HepG2 (cell line): ENCODE measurements at regions not wholly inside any gene's neighbourhood (a gene's known extent, or its start where the extent isn't known, plus 50 kb on each side); places are given as distances from the start of the nearest gene placed in this dataset.

Experiments
- ATAC-seq: fragments of 200-7000 bp; cut with Tn5 transposase; 3 replicates; pipeline ENCODE4 v1.9.1; 2020; ENCODE audit warnings: mild to moderate bottlenecking, moderate library complexity
- BruUV-seq: library from RNA; stranded (reverse); fragments of 400-500 nt; replicated peaks from 2 replicates; lab custom pipeline; 2021; lab: Mats Ljungman, UMichigan
- CTCF ChIA-PET: fragments of 300-600 bp; formaldehyde crosslinking; extraction: SDS; loops from one replicate; lab custom pipeline; 2021; ENCODE audit warnings: low total read pairs, inconsistent platforms, low intra/inter-chr PET ratio; lab: Yijun Ruan, JAX
- POLR2A ChIA-PET: fragments of 350-600 bp; sonication (Branson Sonifier 250); formaldehyde crosslinking; loops from one replicate; lab custom pipeline; 2020; ENCODE audit warnings: antibody characterized with exemption, inconsistent platforms; lab: Yijun Ruan, JAX
- DNase-seq: peaks from one replicate; pipeline ENCODE4 v3.0.0-alpha.2; 2015; ENCODE audit warnings: low spot score
- FAIRE-seq: peaks from 3 replicates; lab custom pipeline; 2011; peaks lifted over from hg19 to GRCh38; lab: Jason Lieb, UNC
- H2AFZ ChIP-seq: one replicate; pipeline ENCODE4 v1.6.1; 2011; ENCODE audit warnings: low read length, inconsistent platforms
- H3K27ac ChIP-seq: fragments of 300-600 bp; 3 replicates; pipeline ENCODE4 v1.8.0; 2011; ENCODE audit warnings: mixed run types, mild to moderate bottlenecking, mixed read lengths, low read length, inconsistent platforms; ENCODE audit not compliant: insufficient read depth; ENCODE audit errors: extremely low read length
- H3K27me3 ChIP-seq, 2 experiments: fragments of 200-600 bp in 1 of 2; 2 replicates in 1 of 2; 3 replicates in 1 of 2; pipeline versions ENCODE4 v1.6.0 to v1.8.0; 2011; ENCODE audit warnings: low read length in 2 of 2, mild to moderate bottlenecking in 2 of 2, moderate library complexity in 2 of 2, inconsistent platforms in 1 of 2; ENCODE audit not compliant: insufficient read depth in 2 of 2, control insufficient read depth in 1 of 2
- H3K36me3 ChIP-seq, 2 experiments: fragments of 200-600 bp in 1 of 2; replicated peaks in 1 of 2; 2 replicates in 1 of 2; 3 replicates in 1 of 2; pipeline versions ENCODE4 v1.5.1 to v1.8.0; 2011; ENCODE audit warnings: low read length in 2 of 2, inconsistent platforms in 1 of 2; ENCODE audit not compliant: insufficient read depth in 2 of 2, control insufficient read depth in 1 of 2
- H3K4me1 ChIP-seq: 2 replicates; pipeline ENCODE4 v1.5.1; 2012; ENCODE audit warnings: low read length, inconsistent platforms; ENCODE audit not compliant: insufficient read depth
- H3K4me2 ChIP-seq: 2 replicates; pipeline ENCODE4 v1.6.0; 2011; ENCODE audit warnings: low read depth, low read length, inconsistent platforms
- H3K4me3 ChIP-seq, 3 experiments: fragments of 200-600 bp in 1 of 3; sonication (generic), shearing (Covaris generic) in 1 of 3; replicated peaks in 1 of 3; 2 replicates each; pipeline ENCODE4 v1.5.1; 2011 to 2016; ENCODE audit warnings: low read length in 3 of 3, inconsistent platforms in 2 of 3, low read depth in 2 of 3, mild to moderate bottlenecking in 2 of 3, control low read depth in 1 of 3, mixed read lengths in 1 of 3; ENCODE audit not compliant: insufficient read depth in 1 of 3
- H3K79me2 ChIP-seq: one replicate; pipeline ENCODE4 v1.6.1; 2011; ENCODE audit warnings: low read length, inconsistent platforms; ENCODE audit not compliant: insufficient read depth
- H3K9ac ChIP-seq: 2 replicates; pipeline ENCODE4 v1.6.0; 2011; ENCODE audit warnings: mild to moderate bottlenecking, low read depth, low read length, inconsistent platforms; ENCODE audit not compliant: insufficient read depth
- H3K9me3 ChIP-seq: 2 replicates; pipeline ENCODE4 v1.5.1; 2012; ENCODE audit warnings: mild to moderate bottlenecking, low read length
- H4K20me1 ChIP-seq: 2 replicates; pipeline ENCODE4 v1.6.0; 2011; ENCODE audit warnings: inconsistent platforms, mild to moderate bottlenecking, low read length, moderate library complexity; ENCODE audit not compliant: insufficient read depth
- AGO2 ChIP-seq: fragments of 200-400 bp; formaldehyde crosslinking; optimal IDR thresholded peaks from 2 replicates; pipeline ENCODE3; 2017; ENCODE audit warnings: mild to moderate bottlenecking, low read depth, low read length, moderate library complexity
- ASH2L ChIP-seq: fragments of 300-600, 200-600 bp; sonication (generic); IDR thresholded peaks from 2 replicates; pipeline ENCODE4 v1.7.0; 2017; ENCODE audit warnings: low read depth, mild to moderate bottlenecking, moderate library complexity, mixed read lengths, low read length; ENCODE audit not compliant: insufficient read length
- ATF3 ChIP-seq: sonication (generic); formaldehyde crosslinking; IDR thresholded peaks from 2 replicates; pipeline ENCODE4 v1.4.0; 2020; ENCODE audit warnings: missing genetic modification reagents
- ETV5 ChIP-seq: IDR thresholded peaks from 2 replicates; pipeline ENCODE4 v1.6.1; 2018; ENCODE audit warnings: missing biosample characterization, missing genetic modification reagents, inconsistent platforms, borderline replicate concordance
- GTF3A ChIP-seq: sonication (generic); formaldehyde crosslinking; conservative IDR thresholded peaks from 2 replicates; pipeline ENCODE4 v1.4.0; 2020; ENCODE audit warnings: mild to moderate bottlenecking, missing genetic modification reagents
- GZF1 ChIP-seq: sonication (generic); formaldehyde crosslinking; IDR thresholded peaks from 2 replicates; pipeline ENCODE4 v1.5.1; 2020; ENCODE audit warnings: mild to moderate bottlenecking, missing genetic modification reagents
- HHEX ChIP-seq: IDR thresholded peaks from 2 replicates; pipeline ENCODE4 v1.6.1; 2016; ENCODE audit warnings: control low read depth
- KLF13 ChIP-seq: sonication (generic); formaldehyde crosslinking; IDR thresholded peaks from 2 replicates; pipeline ENCODE4 v1.4.0; 2020; ENCODE audit warnings: mild to moderate bottlenecking, missing genetic modification reagents
- MLXIP ChIP-seq: sonication (generic); formaldehyde crosslinking; IDR thresholded peaks from 2 replicates; pipeline ENCODE4 v1.9.0; 2021; ENCODE audit warnings: missing genetic modification reagents, borderline replicate concordance
- MTA1 ChIP-seq: sonication (generic); formaldehyde crosslinking; IDR thresholded peaks from 2 replicates; pipeline ENCODE4 v1.4.0; 2020; ENCODE audit warnings: missing genetic modification reagents, mild to moderate bottlenecking, borderline replicate concordance
- NFE2L2 ChIP-seq: fragments of 150-350 bp; IDR thresholded peaks from 2 replicates; pipeline ENCODE4 v1.6.1; 2014; ENCODE audit warnings: low read length
- RORA ChIP-seq: sonication (generic); formaldehyde crosslinking; IDR thresholded peaks from 2 replicates; pipeline ENCODE4 v1.5.0; 2020; ENCODE audit warnings: mild to moderate bottlenecking, missing genetic modification reagents, moderate library complexity
- SIX4 ChIP-seq: sonication (generic); formaldehyde crosslinking; IDR thresholded peaks from 2 replicates; pipeline ENCODE4 v1.4.0; 2020; ENCODE audit warnings: missing genetic modification reagents
- SOX6 ChIP-seq, 2 experiments: fragments of 450-650 bp in 1 of 2; sonication (generic) in 1 of 2; formaldehyde crosslinking in 1 of 2; IDR thresholded peaks; 2 replicates each; pipeline versions ENCODE4 v1.4.0 to v1.6.1; 2017 to 2020; ENCODE audit warnings: antibody characterized with exemption in 1 of 2, mild to moderate bottlenecking in 1 of 2, missing genetic modification reagents in 1 of 2
- TBL1XR1 ChIP-seq: fragments of 150-350 bp; IDR thresholded peaks from 2 replicates; pipeline ENCODE4 v1.6.1; 2014; ENCODE audit warnings: borderline replicate concordance, low read length; ENCODE audit not compliant: partially characterized antibody
- TCF7L2 ChIP-seq: IDR thresholded peaks from 2 replicates; pipeline ENCODE4 v1.6.1; 2011; ENCODE audit warnings: mild to moderate bottlenecking, low read depth, low read length, moderate library complexity
- TP53 ChIP-seq: sonication (generic); formaldehyde crosslinking; conservative IDR thresholded peaks from 2 replicates; pipeline ENCODE4 v1.4.0; 2020; ENCODE audit warnings: missing genetic modification reagents
- ZBTB20 ChIP-seq: sonication (generic); formaldehyde crosslinking; IDR thresholded peaks from 2 replicates; pipeline ENCODE4 v1.8.1; 2023; ENCODE audit warnings: missing genetic modification reagents, low read depth, mild to moderate bottlenecking, borderline replicate concordance
- ZNF12 ChIP-seq: sonication (generic); formaldehyde crosslinking; IDR thresholded peaks from 2 replicates; pipeline ENCODE4 v1.5.0; 2020; ENCODE audit warnings: missing genetic modification reagents
- ZNF337 ChIP-seq: sonication (generic); formaldehyde crosslinking; IDR thresholded peaks from 2 replicates; pipeline ENCODE4 v1.5.1; 2020; ENCODE audit warnings: missing genetic modification reagents, low read depth, mild to moderate bottlenecking, borderline replicate concordance
- ZNF607 ChIP-seq: sonication (generic); formaldehyde crosslinking; IDR thresholded peaks from 2 replicates; pipeline ENCODE4 v1.5.1; 2020; ENCODE audit warnings: missing genetic modification reagents, mild to moderate bottlenecking, borderline replicate concordance
- ZNF615 ChIP-seq: sonication (generic); formaldehyde crosslinking; IDR thresholded peaks from 2 replicates; pipeline ENCODE4 v1.5.0; 2020; ENCODE audit warnings: mild to moderate bottlenecking, missing genetic modification reagents, borderline replicate concordance
- ZZZ3 ChIP-seq: sonication (generic); formaldehyde crosslinking; IDR thresholded peaks from 2 replicates; pipeline ENCODE4 v1.4.0; 2020; ENCODE audit warnings: missing genetic modification reagents, mild to moderate bottlenecking, borderline replicate concordance
- WGBS: methylation state at CpG from one replicate; pipeline ENCODE4 v1.1.6; 2017; ENCODE audit warnings: low lambda C conversion rate; 5-methylcytosine and 5-hydroxymethylcytosine counted together
- in situ Hi-C: cut with HindIII; loops from 2 replicates; pipeline ENCODE4 v1.10.0; 2017; ENCODE audit warnings: low pct_unique_long_range_greater_than_20kb; ENCODE audit not compliant: extremely low pct_ligation_motif_present
- intact Hi-C: fragments of 100-400 bp; cut with micrococcal nuclease; formaldehyde crosslinking; loops from one replicate; pipeline ENCODE4 v1.10.0; 2022; ENCODE audit not compliant: unreplicated experiment

GRCh38 chr2:11029136-11029535 is 117.4 kb downstream of the KCNF1 start (continued):
- TF ChIP-seq MLXIP (CRISPR knock-in tag): no peak
- no peak for TF ChIP-seq TCF7L2
- TF ChIP-seq GZF1: no peak
- TF ChIP-seq ZNF337 (CRISPR knock-in tag): no peak

- DNase-seq (no peak), ATAC-seq (no peak), FAIRE-seq (no peak)
- ChIA-PET CTCF (no interaction called here), POLR2A (no interaction called here)
- Histone ChIP-seq H3K4me2 (no peak overlapping the region), H3K79me2 (no peaks in the 10 kb centered on the region), H3K9me3 (0 out of 2 replicates have a peak, but pooled peaks cover 3% of the 10 kb centered on the region), H2AFZ (no peak overlapping the region), H3K36me3 (no peaks in the 10 kb centered on the region), H3K27ac (no peak overlapping the region), H3K4me3 (no peak overlapping the region), H3K9ac (no peak overlapping the region), H3K27me3 (peaks cover 5 to 20% of the 10 kb centered on the region in 2 experiments; a peak in 3 of 5 replicates), H4K20me1 (peaks cover 2% of the 10 kb centered on the region; the same call in 1 of the 2 replicates), H3K4me1 (no peaks in the 10 kb centered on the region)
- intact Hi-C loops (no loop called here), in situ Hi-C loops (no loop called here)
- WGBS: 56% methylated on average over 7 of the region's 7 CpGs
- no TSS peak for BruUV-seq
- TF ChIP-seq GTF3A (CRISPR knock-in tag): no peak
- no peak for TF ChIP-seq SIX4
- no peak for TF ChIP-seq ZZZ3 (CRISPR knock-in tag)
- no peak for TF ChIP-seq ZNF615 (CRISPR knock-in tag)
- TF ChIP-seq MTA1 (CRISPR knock-in tag): no peak
- no peak for TF ChIP-seq ZNF607
- TF ChIP-seq NFE2L2: no peak
- TF ChIP-seq ZBTB20 (CRISPR knock-in tag): no peak
- no peak for TF ChIP-seq KLF13 (CRISPR knock-in tag)
- no peak for TF ChIP-seq TP53 (CRISPR knock-in tag)
- TF ChIP-seq ATF3 (CRISPR knock-in tag): no peak
- no peak for TF ChIP-seq ETV5 (CRISPR knock-in tag)
- no peak for TF ChIP-seq RORA
- no peak for TF ChIP-seq TBL1XR1
- no peak for TF ChIP-seq HHEX
- no peak for TF ChIP-seq ZNF12
- no peak for TF ChIP-seq AGO2
- no peak for TF ChIP-seq ASH2L
- TF ChIP-seq SOX6 (IDR thresholded peaks at IDR 0.05): no peak
- no peak for TF ChIP-seq SOX6 (CRISPR knock-in tag; IDR thresholded peaks at IDR 0.05)
Observed at GRCh38 chr2:11030036-11030435, 118.3 kb downstream of the KCNF1 start.
